ENCODE measurements at regions not wholly inside any gene's neighbourhood (a gene's known extent, or its start where the extent isn't known, plus 50 kb on each side); places are given as distances from the start of the nearest gene placed in this dataset.

- no peak for TF ChIP-seq CTCF (IDR thresholded peaks at IDR 0.05; ENCODE audit: low read depth, low read length, missing control alignments)
- in situ Hi-C loops (cut with HindIII; ENCODE audit: low pct_ligation_motif_present, low sequenced_read_pairs): no loop called here
- H3K27ac ChIP-seq: no peak overlapping the region
- H3K27me3 ChIP-seq (replicated peaks): peaks cover 25% of the 10 kb centered on the region
- no peaks in the 10 kb centered on the region for H3K36me3 ChIP-seq (replicated peaks)
- no peak overlapping the region for H3K4me3 ChIP-seq (ENCODE audit: low read depth, low read length)
- DNase-seq: no peak
Observed at GRCh38 chr1:11338284-11338924, 65.4 kb downstream of the UBIAD1 start.

- no peak for DNase-seq
- Histone ChIP-seq H3K36me3 (replicated peaks) (no peaks in the 10 kb centered on the region), H3K4me3 (ENCODE audit: low read depth, low read length) (no peak overlapping the region), H3K27me3 (replicated peaks) (peaks cover 25% of the 10 kb centered on the region), H3K27ac (no peak overlapping the region)
- TF ChIP-seq CTCF (IDR thresholded peaks at IDR 0.05; ENCODE audit: low read depth, low read length, missing control alignments): no peak
- in situ Hi-C loops (cut with HindIII; ENCODE audit: low pct_ligation_motif_present, low sequenced_read_pairs): no loop called here
Observed at GRCh38 chr1:11339346-11340232, 66.6 kb downstream of the UBIAD1 start.

- TF ChIP-seq CTCF (IDR thresholded peaks at IDR 0.05; ENCODE audit: low read depth, low read length, missing control alignments): no peak
- DNase-seq: no peak
- H3K27me3 ChIP-seq (replicated peaks): peaks cover 25% of the 10 kb centered on the region
- H3K36me3 ChIP-seq (replicated peaks): no peaks in the 10 kb centered on the region
- no peak overlapping the region for H3K27ac ChIP-seq
- in situ Hi-C loops (cut with HindIII; ENCODE audit: low pct_ligation_motif_present, low sequenced_read_pairs): no loop called here
- H3K4me3 ChIP-seq (ENCODE audit: low read depth, low read length): no peak overlapping the region
Observed at GRCh38 chr1:11340233-11340632, 67.2 kb downstream of the UBIAD1 start.

GRCh38 chr1:11341901-11342552 is 69.0 kb downstream of the UBIAD1 start:
- Histone ChIP-seq H3K36me3 (replicated peaks) (no peaks in the 10 kb centered on the region), H3K27me3 (replicated peaks) (peaks cover 25% of the 10 kb centered on the region), H3K27ac (no peak overlapping the region), H3K4me3 (ENCODE audit: low read depth, low read length) (no peak overlapping the region)
- in situ Hi-C loops (cut with HindIII; ENCODE audit: low pct_ligation_motif_present, low sequenced_read_pairs): no loop called here
- no peak for TF ChIP-seq CTCF (IDR thresholded peaks at IDR 0.05; ENCODE audit: low read depth, low read length, missing control alignments)
- no peak for DNase-seq

- H3K36me3 ChIP-seq (replicated peaks): no peaks in the 10 kb centered on the region
- peaks cover 25% of the 10 kb centered on the region for H3K27me3 ChIP-seq (replicated peaks)
- in situ Hi-C loops (cut with HindIII; ENCODE audit: low pct_ligation_motif_present, low sequenced_read_pairs): no loop called here
- TF ChIP-seq CTCF (IDR thresholded peaks at IDR 0.05; ENCODE audit: low read depth, low read length, missing control alignments): no peak
- no peak overlapping the region for H3K27ac ChIP-seq
- no peak for DNase-seq
- H3K4me3 ChIP-seq (ENCODE audit: low read depth, low read length): no peak overlapping the region
Observed at GRCh38 chr1:11342621-11343032, 69.6 kb downstream of the UBIAD1 start.
